HUES64 (cell line): ENCODE measurements at regions not wholly inside any gene's neighbourhood (a gene's known extent, or its start where the extent isn't known, plus 50 kb on each side); places are given as distances from the start of the nearest gene placed in this dataset.

ENCODE experiments used
- H3K27ac ChIP-seq: 2 replicates; pipeline ENCODE4 v1.7.0; 2013; ENCODE audit warnings: low read depth, low read length, inconsistent platforms
- H3K27me3 ChIP-seq: 2 replicates; pipeline ENCODE4 v1.6.1; 2013; ENCODE audit warnings: mild to moderate bottlenecking, low read length; ENCODE audit not compliant: insufficient read depth
- H3K36me3 ChIP-seq: 2 replicates; pipeline ENCODE4 v1.6.1; 2013; ENCODE audit warnings: mild to moderate bottlenecking, low read length; ENCODE audit not compliant: insufficient read depth
- H3K4me1 ChIP-seq: 2 replicates; pipeline ENCODE4 v1.6.1; 2013; ENCODE audit warnings: mild to moderate bottlenecking, low read length, moderate library complexity; ENCODE audit not compliant: insufficient read depth
- H3K4me3 ChIP-seq: 2 replicates; pipeline ENCODE4 v1.5.1; 2013; ENCODE audit warnings: mild to moderate bottlenecking, low read length, moderate library complexity
- H3K9ac ChIP-seq: 2 replicates; pipeline ENCODE4 v1.6.1; 2013; ENCODE audit warnings: mild to moderate bottlenecking, low read depth, low read length
- H3K9me3 ChIP-seq: 2 replicates; pipeline ENCODE4 v1.6.1; 2013; ENCODE audit warnings: low read depth, low read length; ENCODE audit not compliant: insufficient read depth
- WGBS: fragments of 150-250, 120-280 bp; methylation state at CpG from one replicate; pipeline ENCODE4 v1.1.7; 2013; ENCODE audit warnings: missing lambda C conversion rate; 5-methylcytosine and 5-hydroxymethylcytosine counted together

DNA sequence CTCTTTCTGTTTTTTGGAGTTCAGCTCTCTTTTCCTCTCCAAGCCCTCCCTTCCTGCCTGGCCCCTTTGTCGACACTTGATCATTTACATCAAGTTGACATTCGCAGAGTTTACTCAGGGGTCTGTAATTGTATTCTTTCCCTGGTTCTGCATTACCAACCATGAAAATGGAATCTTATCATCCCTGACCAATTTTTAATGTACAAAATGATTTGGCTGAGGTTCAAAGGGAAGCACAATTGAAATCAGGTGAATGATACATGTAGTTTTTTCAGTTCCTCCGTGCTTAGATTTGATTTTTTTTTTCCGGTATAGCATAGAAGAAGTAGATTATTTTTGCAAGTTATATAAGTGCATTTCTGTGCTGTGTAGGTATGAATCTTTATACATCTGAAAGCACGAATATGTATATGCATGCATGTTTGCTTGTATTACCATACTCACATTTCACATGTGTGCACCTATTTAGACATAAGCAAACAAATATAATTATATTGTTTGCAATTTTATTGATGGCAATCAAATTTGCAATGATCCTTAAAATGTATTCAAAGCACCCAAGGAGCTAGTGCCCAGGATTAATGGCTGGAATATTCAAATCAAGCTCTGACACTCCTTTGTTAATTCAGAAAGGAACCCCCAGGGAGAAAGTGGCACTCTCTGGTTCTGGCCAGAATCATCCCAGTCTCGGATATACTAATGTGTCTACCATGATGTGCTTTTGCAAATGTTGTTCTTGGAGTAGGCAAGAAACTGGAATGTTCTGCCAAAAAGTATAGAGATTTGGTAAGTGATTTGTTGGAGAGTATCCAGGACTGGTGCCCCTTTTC is 189.3 kb downstream of the VRK1 start:
- H3K9me3 ChIP-seq: no peaks in the 10 kb centered on the region
- no peaks in the 10 kb centered on the region for H3K27me3 ChIP-seq
- no peaks in the 10 kb centered on the region for H3K36me3 ChIP-seq
- H3K9ac ChIP-seq: no peak overlapping the region
- 94% methylated on average over 5 of the region's 6 CpGs for WGBS
- 0 out of 2 replicates have a peak, but pooled peaks cover 11% of the 10 kb centered on the region for H3K4me1 ChIP-seq
- H3K27ac ChIP-seq: no peak overlapping the region
- H3K4me3 ChIP-seq: no peak overlapping the region

DNA sequence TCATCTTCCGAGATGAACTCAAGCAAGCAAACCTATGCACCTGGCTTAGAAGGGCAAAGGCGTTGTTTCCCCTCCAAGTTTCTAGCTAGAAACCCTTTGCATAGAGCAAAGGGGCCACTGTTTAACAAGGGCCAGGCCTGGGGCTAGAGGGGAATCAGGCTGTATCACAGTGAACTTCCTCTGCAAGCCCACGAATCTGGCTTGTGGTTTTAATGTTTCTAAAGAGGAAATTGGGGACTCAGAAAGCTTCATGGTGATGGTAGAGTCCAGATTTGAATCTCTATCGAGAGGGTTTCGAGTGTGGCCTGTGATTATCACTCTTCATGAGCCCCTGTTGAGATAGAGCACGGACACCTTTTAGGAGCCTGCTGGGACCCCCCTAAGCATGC is 189.9 kb downstream of the VRK1 start:
- no peaks in the 10 kb centered on the region for H3K9me3 ChIP-seq
- no peak overlapping the region for H3K4me3 ChIP-seq
- 0 out of 2 replicates have a peak, but pooled peaks cover 11% of the 10 kb centered on the region for H3K4me1 ChIP-seq
- WGBS: 84% methylated on average over 6 of the region's 6 CpGs
- H3K27ac ChIP-seq: no peak overlapping the region
- no peaks in the 10 kb centered on the region for H3K36me3 ChIP-seq
- no peaks in the 10 kb centered on the region for H3K27me3 ChIP-seq
- H3K9ac ChIP-seq: no peak overlapping the region

DNA sequence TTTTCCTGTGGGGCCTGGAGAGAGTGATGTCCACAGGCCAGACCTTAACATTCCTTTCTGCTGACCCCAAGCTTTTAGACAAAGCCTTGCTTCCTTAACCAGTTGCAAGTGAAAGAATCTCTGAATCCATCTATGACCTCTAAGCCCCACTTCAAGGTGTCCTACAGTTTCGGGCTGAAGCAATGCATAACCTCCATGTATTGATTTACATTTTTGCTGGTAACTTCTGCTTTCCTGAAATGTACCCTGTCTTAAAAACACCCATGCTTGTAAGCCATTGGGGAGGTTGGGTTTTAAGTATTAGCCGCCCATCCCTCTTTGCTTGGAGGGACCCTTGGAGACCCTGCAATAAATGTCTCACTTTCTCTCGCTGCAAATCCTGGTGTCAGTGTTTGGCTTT is 190.6 kb downstream of the VRK1 start:
- Histone ChIP-seq H3K4me3 (no peak overlapping the region), H3K4me1 (0 out of 2 replicates have a peak, but pooled peaks cover 11% of the 10 kb centered on the region), H3K27me3 (no peaks in the 10 kb centered on the region), H3K36me3 (no peaks in the 10 kb centered on the region), H3K9me3 (no peaks in the 10 kb centered on the region), H3K27ac (no peak overlapping the region), H3K9ac (no peak overlapping the region)
- WGBS: 92% methylated on average over 3 of the region's 3 CpGs

DNA sequence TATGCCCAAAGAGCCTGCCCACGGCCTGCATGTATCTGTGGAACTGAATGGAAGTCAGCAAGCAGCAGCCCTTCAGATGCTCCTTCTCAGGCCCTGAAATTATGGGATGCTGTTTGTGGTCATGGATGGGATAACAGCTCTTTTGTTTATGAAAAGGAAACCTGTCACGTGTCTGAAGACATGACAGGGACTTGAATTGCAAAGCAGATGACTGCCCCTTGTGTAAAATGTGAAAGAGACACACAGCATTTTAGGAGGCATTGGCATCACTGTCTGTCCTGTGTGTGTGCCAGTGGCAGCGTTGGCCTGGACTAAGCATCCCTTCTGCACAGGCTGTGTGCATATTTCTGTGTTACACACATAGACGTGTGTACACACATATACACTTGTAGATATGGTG is 192.1 kb downstream of the VRK1 start:
- WGBS: 84% methylated on average over 4 of the region's 4 CpGs
- Histone ChIP-seq H3K9ac (no peak overlapping the region), H3K9me3 (no peaks in the 10 kb centered on the region)

DNA sequence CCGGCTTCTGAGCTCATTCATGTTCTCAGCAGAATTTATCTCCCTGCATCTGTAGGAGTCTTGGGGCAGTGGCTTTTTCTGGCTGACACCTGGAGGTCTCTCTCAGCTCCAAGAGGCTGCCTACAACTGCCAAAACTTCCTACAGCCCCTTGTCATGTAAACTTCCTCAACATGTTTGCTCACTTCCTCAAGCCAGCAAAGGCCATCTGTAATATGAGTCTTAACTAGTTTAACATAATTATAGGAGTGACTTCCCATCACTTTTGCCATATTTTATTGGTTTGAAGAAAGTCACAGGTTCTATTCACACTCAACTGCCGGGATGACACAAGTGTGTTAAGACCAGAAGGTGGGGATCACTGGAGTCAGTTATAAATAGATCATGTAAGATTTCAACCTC is 194.0 kb downstream of the VRK1 start:
- 96% methylated on average over 2 of the region's 2 CpGs for WGBS
- H3K27ac ChIP-seq: no peak overlapping the region

More for the DNA sequence above, 192.1 kb downstream of the VRK1 start:
- Histone ChIP-seq H3K36me3 (no peaks in the 10 kb centered on the region), H3K27ac (no peak overlapping the region), H3K4me3 (no peak overlapping the region), H3K27me3 (no peaks in the 10 kb centered on the region), H3K4me1 (0 out of 2 replicates have a peak, but pooled peaks cover 11% of the 10 kb centered on the region)

DNA sequence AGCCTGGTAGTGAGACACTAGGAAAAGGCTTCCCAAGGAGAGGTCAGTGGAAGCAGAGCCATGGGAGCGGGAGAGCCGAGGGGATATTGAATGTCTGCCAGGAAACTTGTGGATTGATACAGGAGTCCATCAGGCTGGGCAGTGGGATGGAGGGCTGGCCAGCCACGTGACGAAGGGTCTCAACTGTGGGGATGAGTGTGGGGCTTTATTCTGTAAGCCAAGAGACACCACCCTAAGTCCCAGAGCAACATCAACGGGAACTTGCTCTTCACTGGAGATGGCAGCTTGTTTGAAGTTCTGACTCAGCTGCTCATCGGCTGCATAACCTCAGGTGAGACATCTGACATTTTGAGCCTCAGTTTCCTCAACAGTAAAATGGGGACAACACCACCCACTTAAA is 197.8 kb downstream of the VRK1 start:
- no peaks in the 10 kb centered on the region for H3K9me3 ChIP-seq
- H3K4me3 ChIP-seq: no peak overlapping the region
- no peak overlapping the region for H3K27ac ChIP-seq
- no peaks in the 10 kb centered on the region for H3K4me1 ChIP-seq
- no peak overlapping the region for H3K9ac ChIP-seq
- no peaks in the 10 kb centered on the region for H3K27me3 ChIP-seq
- no peaks in the 10 kb centered on the region for H3K36me3 ChIP-seq
- 94% methylated on average over 6 of the region's 6 CpGs for WGBS

More for the DNA sequence above, 194.0 kb downstream of the VRK1 start:
- H3K4me1 ChIP-seq: 0 out of 2 replicates have a peak, but pooled peaks cover 11% of the 10 kb centered on the region
- no peaks in the 10 kb centered on the region for H3K9me3 ChIP-seq
- H3K4me3 ChIP-seq: no peak overlapping the region
- no peak overlapping the region for H3K9ac ChIP-seq
- H3K27me3 ChIP-seq: no peaks in the 10 kb centered on the region
- no peaks in the 10 kb centered on the region for H3K36me3 ChIP-seq

DNA sequence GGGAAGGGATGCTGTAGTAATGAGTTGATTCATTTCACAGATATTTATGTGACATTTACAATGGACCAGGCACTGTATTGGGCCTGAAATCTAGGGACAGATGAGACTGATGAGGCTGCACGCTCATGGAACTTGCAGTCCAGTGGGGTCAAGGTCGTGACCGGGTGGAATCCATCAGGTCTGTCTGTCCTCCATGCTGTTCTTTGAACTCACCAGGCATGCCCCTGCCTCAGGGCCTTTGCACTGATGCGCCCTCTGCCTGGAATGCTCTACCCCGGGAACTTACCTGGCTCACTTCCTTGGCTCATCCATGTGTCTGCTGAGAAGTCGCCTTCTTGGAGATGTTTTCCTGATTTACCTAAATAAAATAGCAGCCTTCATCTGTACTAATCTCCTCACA is 200.1 kb downstream of the VRK1 start:
- H3K27me3 ChIP-seq: no peaks in the 10 kb centered on the region
- WGBS: 90% methylated on average over 6 of the region's 6 CpGs
- no peaks in the 10 kb centered on the region for H3K9me3 ChIP-seq
- no peaks in the 10 kb centered on the region for H3K4me1 ChIP-seq
- no peak overlapping the region for H3K4me3 ChIP-seq
- no peak overlapping the region for H3K27ac ChIP-seq
- H3K9ac ChIP-seq: no peak overlapping the region
- H3K36me3 ChIP-seq: no peaks in the 10 kb centered on the region

DNA sequence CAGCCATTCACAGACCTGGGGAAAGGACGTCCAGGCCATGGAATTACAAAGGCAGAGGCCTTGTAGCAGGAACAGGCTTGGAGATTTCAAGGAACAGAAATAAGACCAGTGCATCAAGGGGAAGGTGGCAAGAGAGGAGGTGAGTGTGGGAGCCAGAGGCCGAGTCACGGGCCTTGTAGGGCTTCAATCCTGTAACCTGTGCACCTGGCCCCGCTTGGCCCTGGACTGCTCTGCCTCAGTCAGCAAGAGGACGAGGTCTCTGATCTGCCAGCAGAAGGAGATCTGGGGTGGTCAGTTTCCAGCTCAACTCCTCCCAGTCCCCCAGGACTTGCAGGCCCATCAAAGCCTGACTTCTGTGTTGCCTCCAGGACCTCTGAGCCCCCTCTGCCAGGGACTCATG is 200.8 kb downstream of the VRK1 start:
- H3K27ac ChIP-seq: no peak overlapping the region
- H3K27me3 ChIP-seq: no peaks in the 10 kb centered on the region
- H3K4me3 ChIP-seq: no peak overlapping the region
- H3K9me3 ChIP-seq: no peaks in the 10 kb centered on the region
- WGBS: 92% methylated on average over 5 of the region's 5 CpGs
- H3K36me3 ChIP-seq: no peaks in the 10 kb centered on the region
- no peak overlapping the region for H3K9ac ChIP-seq
- H3K4me1 ChIP-seq: no peaks in the 10 kb centered on the region

DNA sequence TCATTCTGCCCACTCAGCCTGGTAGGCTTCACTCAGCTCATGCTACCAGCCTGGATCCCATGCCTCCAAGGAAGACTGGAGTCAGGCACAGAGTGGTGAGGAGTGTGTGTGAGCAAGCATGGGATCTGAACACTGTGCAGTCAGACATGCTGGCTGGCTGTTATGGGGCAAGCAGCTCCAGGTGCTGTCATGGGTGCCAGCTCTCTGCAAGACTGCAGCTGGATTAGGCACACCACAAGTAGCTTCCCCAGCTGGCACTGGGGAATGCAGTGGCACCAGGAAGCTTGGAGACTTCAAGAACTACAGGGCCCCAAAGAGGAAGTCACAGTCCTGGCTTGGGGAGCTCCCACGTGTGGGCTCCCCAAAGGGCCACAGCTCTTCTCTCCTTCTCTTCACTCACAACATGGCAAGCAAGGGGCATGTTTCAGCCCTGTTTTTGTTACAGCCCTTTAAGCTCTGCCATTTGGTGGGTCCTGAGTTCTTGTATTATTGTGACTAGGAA is 202.5 kb downstream of the VRK1 start:
- 84% methylated on average over 1 of the region's 1 CpG for WGBS
- Histone ChIP-seq H3K36me3 (no peaks in the 10 kb centered on the region), H3K4me1 (no peaks in the 10 kb centered on the region), H3K27ac (no peak overlapping the region), H3K9me3 (no peaks in the 10 kb centered on the region), H3K9ac (no peak overlapping the region), H3K4me3 (no peak overlapping the region), H3K27me3 (no peaks in the 10 kb centered on the region)

DNA sequence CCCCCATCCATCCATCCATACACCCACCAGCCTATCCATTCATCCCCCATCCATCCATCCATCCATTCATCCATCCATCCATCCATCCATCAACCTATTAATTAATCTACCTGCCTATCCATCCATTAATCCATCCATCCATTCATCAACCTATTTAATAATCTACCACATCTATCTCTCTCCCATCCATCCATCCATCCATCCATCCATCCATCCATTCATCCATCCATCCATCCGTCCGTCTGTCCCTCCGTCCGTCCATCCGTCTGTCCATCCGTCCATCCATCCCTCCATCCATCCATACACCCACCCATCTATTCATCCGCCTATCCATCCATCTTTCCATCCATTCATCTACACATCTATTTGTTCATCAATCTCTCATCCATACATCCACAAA is 205.3 kb downstream of the VRK1 start:
- no peaks in the 10 kb centered on the region for H3K9me3 ChIP-seq
- no peak overlapping the region for H3K4me3 ChIP-seq
- H3K27ac ChIP-seq: no peak overlapping the region
- H3K27me3 ChIP-seq: no peaks in the 10 kb centered on the region
- no peaks in the 10 kb centered on the region for H3K36me3 ChIP-seq
- no peak overlapping the region for H3K9ac ChIP-seq
- WGBS: 81% methylated on average over 7 of the region's 7 CpGs
- H3K4me1 ChIP-seq: no peaks in the 10 kb centered on the region

DNA sequence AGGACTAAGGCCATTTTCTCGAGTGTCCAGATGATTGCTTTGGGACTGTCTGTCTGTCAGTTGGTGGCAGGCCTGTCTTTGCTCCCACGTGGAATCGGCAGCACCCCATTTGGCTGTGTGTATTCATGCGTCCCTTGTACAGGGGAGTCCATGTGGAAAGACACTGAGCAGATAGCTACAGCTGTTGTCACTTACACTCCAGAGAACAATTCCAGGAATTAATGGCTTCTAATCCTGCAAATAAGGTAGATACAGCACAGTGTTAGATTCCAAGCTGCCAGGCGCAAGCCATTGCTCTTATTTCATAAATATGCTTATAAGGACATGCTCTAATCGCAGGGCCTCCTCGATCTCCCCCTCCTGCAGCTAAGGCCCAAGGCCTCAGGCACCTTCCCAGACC is 208.8 kb downstream of the VRK1 start:
- Histone ChIP-seq H3K27me3 (no peaks in the 10 kb centered on the region), H3K9me3 (no peaks in the 10 kb centered on the region), H3K4me3 (no peak overlapping the region), H3K36me3 (no peaks in the 10 kb centered on the region), H3K9ac (no peak overlapping the region), H3K4me1 (no peaks in the 10 kb centered on the region), H3K27ac (no peak overlapping the region)
- WGBS: 90% methylated on average over 7 of the region's 7 CpGs
